ENCODE measurements at regions not wholly inside any gene's neighbourhood (a gene's known extent, or its start where the extent isn't known, plus 50 kb on each side); places are given as distances from the start of the nearest gene placed in this dataset.

GRCh38 chr2:154623819-154624218 lies 74.7 kb upstream of the KCNJ3 start:
- no peak for TF ChIP-seq EZH2 (IDR thresholded peaks at IDR 0.05; ENCODE audit: borderline replicate concordance, low read depth, low read length, poor library complexity, severe bottlenecking)
- TF ChIP-seq CTCF (conservative IDR thresholded peaks at IDR 0.05; ENCODE audit: low read depth, low read length) = peak; percentile 79
- intact Hi-C loops (cut with micrococcal nuclease; ENCODE audit: unreplicated experiment) = loop anchor here (2.0 to 5.0 kb wide), 2 partner anchors 603 to 688 kb away; no protein-coding TSS in a partner anchor
- no TSS peak for BruUV-seq (replicated peaks)
- ChIA-PET POLR2A (ENCODE audit: low non-redundant PET) (no interaction called here), CTCF (no interaction called here)
- Histone ChIP-seq H3K36me3 (ENCODE audit: insufficient read depth, low read length, poor library complexity, severe bottlenecking) (no peaks in the 10 kb centered on the region), H3K27ac (ENCODE audit: low read depth, low read length, poor library complexity, severe bottlenecking) (no peak overlapping the region), H3K4me3 (ENCODE audit: low read depth, low read length, poor library complexity, severe bottlenecking) (no peak overlapping the region), H3K9me3 (ENCODE audit: low read depth, low read length, poor library complexity, severe bottlenecking) (no peaks in the 10 kb centered on the region), H3K27me3 (replicated peaks; ENCODE audit: insufficient read depth, low read depth, low read length, poor library complexity) (no peaks in the 10 kb centered on the region), H3K4me1 (ENCODE audit: insufficient read depth, low read length, poor library complexity, severe bottlenecking) (peaks cover 6% of the 10 kb centered on the region)
- peak; percentile 72 for DNase-seq (ENCODE audit: low spot score)

- no TSS peak for BruUV-seq (replicated peaks)
- intact Hi-C loops (cut with micrococcal nuclease; ENCODE audit: unreplicated experiment) = no loop called here
- CTCF ChIA-PET = no interaction called here
Observed at GRCh38 chr2:154637456-154637855, 61.0 kb upstream of the KCNJ3 start.

GRCh38 chr2:154638783-154639182 lies 59.7 kb upstream of the KCNJ3 start:
- TF ChIP-seq CTCF (conservative IDR thresholded peaks at IDR 0.05; ENCODE audit: low read depth, low read length) (no peak), EZH2 (IDR thresholded peaks at IDR 0.05; ENCODE audit: borderline replicate concordance, low read depth, low read length, poor library complexity, severe bottlenecking) (no peak)
- Histone ChIP-seq H3K36me3 (ENCODE audit: insufficient read depth, low read length, poor library complexity, severe bottlenecking) (no peaks in the 10 kb centered on the region), H3K4me3 (ENCODE audit: low read depth, low read length, poor library complexity, severe bottlenecking) (no peak overlapping the region), H3K27ac (ENCODE audit: low read depth, low read length, poor library complexity, severe bottlenecking) (no peak overlapping the region), H3K9me3 (ENCODE audit: low read depth, low read length, poor library complexity, severe bottlenecking) (no peaks in the 10 kb centered on the region), H3K27me3 (replicated peaks; ENCODE audit: insufficient read depth, low read depth, low read length, poor library complexity) (no peaks in the 10 kb centered on the region), H3K4me1 (ENCODE audit: insufficient read depth, low read length, poor library complexity, severe bottlenecking) (no peaks in the 10 kb centered on the region)
- ChIA-PET POLR2A (ENCODE audit: low non-redundant PET) (no interaction called here), CTCF (no interaction called here)
- intact Hi-C loops (cut with micrococcal nuclease; ENCODE audit: unreplicated experiment) = no loop called here
- BruUV-seq (replicated peaks) = no TSS peak
- no peak for DNase-seq (ENCODE audit: low spot score)

More at GRCh38 chr2:154637456-154637855, 61.0 kb upstream of the KCNJ3 start:
- TF ChIP-seq CTCF (conservative IDR thresholded peaks at IDR 0.05; ENCODE audit: low read depth, low read length) = no peak
- no peak for TF ChIP-seq EZH2 (IDR thresholded peaks at IDR 0.05; ENCODE audit: borderline replicate concordance, low read depth, low read length, poor library complexity, severe bottlenecking)
- DNase-seq (ENCODE audit: low spot score) = no peak
- Histone ChIP-seq H3K27me3 (replicated peaks; ENCODE audit: insufficient read depth, low read depth, low read length, poor library complexity) (no peaks in the 10 kb centered on the region), H3K27ac (ENCODE audit: low read depth, low read length, poor library complexity, severe bottlenecking) (no peak overlapping the region), H3K4me1 (ENCODE audit: insufficient read depth, low read length, poor library complexity, severe bottlenecking) (no peaks in the 10 kb centered on the region), H3K36me3 (ENCODE audit: insufficient read depth, low read length, poor library complexity, severe bottlenecking) (no peaks in the 10 kb centered on the region), H3K9me3 (ENCODE audit: low read depth, low read length, poor library complexity, severe bottlenecking) (no peaks in the 10 kb centered on the region), H3K4me3 (ENCODE audit: low read depth, low read length, poor library complexity, severe bottlenecking) (no peak overlapping the region)
- POLR2A ChIA-PET (ENCODE audit: low non-redundant PET) = no interaction called here

Data from A673 (cell line).